WTC11 (cell line): ENCODE measurements at regions not wholly inside any gene's neighbourhood (a gene's known extent, or its start where the extent isn't known, plus 50 kb on each side); places are given as distances from the start of the nearest gene placed in this dataset.
A peak's percentile ranks its signal among the peaks of the same experiment; 100 is the strongest.

ENCODE experiments used
- ATAC-seq: fragments of 200-7000 bp; cut with Tn5 transposase; 2 replicates; pipeline ENCODE4 v1.10.0; 2021; ENCODE audit warnings: mild to moderate bottlenecking, moderate library complexity
- CTCF ChIA-PET: fragments of 300-600 bp; sonication (Branson Sonifier 250); formaldehyde crosslinking; loops from one replicate; lab custom pipeline; 2021; ENCODE audit warnings: antibody characterized with exemption; lab: Charles Lee
- POLR2A ChIA-PET: fragments of 350-600 bp; sonication (Branson Sonifier 250); formaldehyde crosslinking; loops from one replicate; lab custom pipeline; 2021; ENCODE audit warnings: antibody characterized with exemption; lab: Charles Lee
- DNase-seq: peaks from one replicate; pipeline ENCODE4 v3.0.0; 2021; ENCODE audit warnings: low spot score
- H3K27ac Mint-ChIP-seq: 2 replicates; pipeline ENCODE4 v1.8.0; 2021; ENCODE audit warnings: mixed read lengths
- H3K27me3 Mint-ChIP-seq: 2 replicates; pipeline ENCODE4 v1.8.0; 2021; ENCODE audit warnings: low read depth, mild to moderate bottlenecking, moderate library complexity, mixed read lengths
- H3K36me3 Mint-ChIP-seq: 2 replicates; pipeline ENCODE4 v1.8.0; 2021; ENCODE audit warnings: mixed read lengths
- H3K4me1 Mint-ChIP-seq: 2 replicates; pipeline ENCODE4 v1.8.0; 2022; ENCODE audit warnings: mixed read lengths
- H3K4me3 Mint-ChIP-seq: 2 replicates; pipeline ENCODE4 v1.8.0; 2021; ENCODE audit warnings: mild to moderate bottlenecking, moderate library complexity, mixed read lengths
- H3K9me3 Mint-ChIP-seq: 2 replicates; pipeline ENCODE4 v1.8.0; 2021; ENCODE audit warnings: mixed read lengths
- AR ChIP-seq: fragments of 250-450 bp; sonication (Bioruptor Pico); IDR thresholded peaks from 2 replicates; pipeline ENCODE4 v1.9.0; 2021; ENCODE audit warnings: mild to moderate bottlenecking
- ATF1 ChIP-seq: sonication (generic); formaldehyde crosslinking; IDR thresholded peaks from 2 replicates; pipeline ENCODE4 v1.8.1; 2023; ENCODE audit warnings: mild to moderate bottlenecking, moderate library complexity, missing genetic modification reagents
- ATF6 ChIP-seq: sonication (generic); formaldehyde crosslinking; IDR thresholded peaks from 2 replicates; pipeline ENCODE4 v1.8.1; 2023; ENCODE audit warnings: mild to moderate bottlenecking, missing genetic modification reagents
- E2F1 ChIP-seq: sonication (generic); formaldehyde crosslinking; IDR thresholded peaks from 2 replicates; pipeline ENCODE4 v1.8.0; 2022; ENCODE audit warnings: mild to moderate bottlenecking, missing genetic modification reagents
- E2F5 ChIP-seq: sonication (generic); formaldehyde crosslinking; IDR thresholded peaks from 2 replicates; pipeline ENCODE4 v1.8.1; 2022; ENCODE audit warnings: mild to moderate bottlenecking, moderate library complexity, missing genetic modification reagents
- EMX1 ChIP-seq: fragments of 250-450 bp; sonication (Bioruptor Pico); IDR thresholded peaks from 2 replicates; pipeline ENCODE4 v1.8.0; 2021; ENCODE audit warnings: mild to moderate bottlenecking
- FOXJ3 ChIP-seq: sonication (generic); formaldehyde crosslinking; IDR thresholded peaks from 2 replicates; pipeline ENCODE4 v1.9.0; 2021; ENCODE audit warnings: missing genetic modification reagents, mild to moderate bottlenecking, borderline replicate concordance
- FOXP4 ChIP-seq: sonication (generic); formaldehyde crosslinking; IDR thresholded peaks from 2 replicates; pipeline ENCODE4 v1.8.0; 2022; ENCODE audit warnings: mild to moderate bottlenecking, missing genetic modification reagents
- JUN ChIP-seq: sonication (generic); formaldehyde crosslinking; IDR thresholded peaks from 2 replicates; pipeline ENCODE4 v1.8.0; 2023; ENCODE audit warnings: mild to moderate bottlenecking, missing genetic modification reagents
- KAT7 ChIP-seq: sonication (generic); formaldehyde crosslinking; IDR thresholded peaks from 2 replicates; pipeline ENCODE4 v1.8.1; 2023; ENCODE audit warnings: missing genetic modification reagents, mild to moderate bottlenecking, borderline replicate concordance
- MXD4 ChIP-seq: fragments of 250-450 bp; sonication (Bioruptor Pico); IDR thresholded peaks from 2 replicates; pipeline ENCODE4 v1.8.0; 2021; ENCODE audit warnings: mild to moderate bottlenecking, moderate library complexity, borderline replicate concordance
- MYBL2 ChIP-seq: sonication (generic); formaldehyde crosslinking; IDR thresholded peaks from 2 replicates; pipeline ENCODE4 v1.8.1; 2023; ENCODE audit warnings: mild to moderate bottlenecking, moderate library complexity, missing genetic modification reagents
- NFE2L1 ChIP-seq: sonication (generic); formaldehyde crosslinking; IDR thresholded peaks from 2 replicates; pipeline ENCODE4 v1.8.1; 2023; ENCODE audit warnings: missing genetic modification reagents
- NR2C2 ChIP-seq: sonication (generic); formaldehyde crosslinking; IDR thresholded peaks from 2 replicates; pipeline ENCODE4 v1.8.0; 2022; ENCODE audit warnings: mild to moderate bottlenecking, missing genetic modification reagents
- NR3C1 ChIP-seq: sonication (generic); formaldehyde crosslinking; conservative IDR thresholded peaks from 2 replicates; pipeline ENCODE4 v1.8.1; 2023; ENCODE audit warnings: low read depth, mild to moderate bottlenecking, missing genetic modification reagents
- RORB ChIP-seq: fragments of 250-450 bp; sonication (Bioruptor Pico); IDR thresholded peaks from 2 replicates; pipeline ENCODE4 v1.9.0; 2021; ENCODE audit warnings: mild to moderate bottlenecking
- SMAD4 ChIP-seq: sonication (generic); formaldehyde crosslinking; IDR thresholded peaks from 2 replicates; pipeline ENCODE4 v1.8.0; 2022; ENCODE audit warnings: mild to moderate bottlenecking, missing genetic modification reagents
- ZBTB21 ChIP-seq: sonication (generic); formaldehyde crosslinking; IDR thresholded peaks from 2 replicates; pipeline ENCODE4 v1.8.1; 2023; ENCODE audit warnings: mild to moderate bottlenecking, missing genetic modification reagents, borderline replicate concordance
- ZNF121 ChIP-seq: sonication (generic); formaldehyde crosslinking; IDR thresholded peaks from 2 replicates; pipeline ENCODE4 v1.8.0; 2023; ENCODE audit warnings: missing genetic modification reagents
- ZNF232 ChIP-seq: sonication (generic); formaldehyde crosslinking; IDR thresholded peaks from 2 replicates; pipeline ENCODE4 v1.8.0; 2022; ENCODE audit warnings: mild to moderate bottlenecking, missing genetic modification reagents
- ZNF512 ChIP-seq: sonication (generic); formaldehyde crosslinking; IDR thresholded peaks from 2 replicates; pipeline ENCODE4 v1.8.1; 2022; ENCODE audit warnings: missing genetic modification reagents, borderline replicate concordance
- ZNF532 ChIP-seq: fragments of 250-450 bp; sonication (Bioruptor Pico); IDR thresholded peaks from 2 replicates; pipeline ENCODE4 v1.9.0; 2021; ENCODE audit warnings: mild to moderate bottlenecking, borderline replicate concordance

GRCh38 chr16:85500220-85500619, 112.9 kb upstream of the GSE1 start:
- H3K27me3 Mint-ChIP-seq, result no peaks in the 10 kb centered on the region
- H3K9me3 Mint-ChIP-seq, result no peaks in the 10 kb centered on the region
- POLR2A ChIA-PET, result no interaction called here
- ATAC-seq, result no peak
- H3K4me1 Mint-ChIP-seq, result no peaks in the 10 kb centered on the region
- H3K27ac Mint-ChIP-seq, result no peak overlapping the region
- no peak for TF ChIP-seq JUN (CRISPR knock-in tag)
- no peak for TF ChIP-seq ZNF232 (CRISPR knock-in tag)
- no peak for TF ChIP-seq EMX1 (CRISPR knock-in tag)
- no peak for TF ChIP-seq FOXP4 (CRISPR knock-in tag)
- TF ChIP-seq ZBTB21 (CRISPR knock-in tag), result no peak
- TF ChIP-seq ATF1 (CRISPR knock-in tag), result no peak
- no peak for TF ChIP-seq E2F1 (CRISPR knock-in tag)
- no peak for TF ChIP-seq KAT7
- TF ChIP-seq MXD4 (CRISPR knock-in tag), result no peak
- TF ChIP-seq NR2C2 (CRISPR knock-in tag), result no peak
- no peak for TF ChIP-seq NFE2L1 (CRISPR knock-in tag)
- no peak for TF ChIP-seq NR3C1 (CRISPR knock-in tag)
- no peak for TF ChIP-seq SMAD4
- no peak for TF ChIP-seq ZNF512 (CRISPR knock-in tag)
- TF ChIP-seq, all 79 proteins: peak for 0
- Mint-ChIP-seq H3K4me3 (no peak overlapping the region), H3K36me3 (no peaks in the 10 kb centered on the region)
- DNase-seq, result no peak
- CTCF ChIA-PET, result interaction anchor here (3.5 kb wide), 1 partner anchor 9 kb away, joined by 25 read pairs; no protein-coding TSS in a partner anchor

GRCh38 chr16:85501900-85502299, 111.2 kb upstream of the GSE1 start:
- Mint-ChIP-seq H3K9me3 (no peaks in the 10 kb centered on the region), H3K4me3 (no peak overlapping the region), H3K4me1 (peaks cover 10% of the 10 kb centered on the region), H3K27ac (peak overlapping the region; percentile 54; the same call in 1 of the 2 replicates), H3K27me3 (no peaks in the 10 kb centered on the region), H3K36me3 (no peaks in the 10 kb centered on the region)
- POLR2A ChIA-PET, result interaction anchor here (0.6 kb wide), 1 partner anchor 58 kb away, joined by 7 read pairs; no protein-coding TSS in a partner anchor
- no peak for ATAC-seq
- CTCF ChIA-PET, result interaction anchor here (0.6 to 3.5 kb wide), 8 partner anchors 9 to 852 kb away, joined by 3 to 25 read pairs (median 4); no protein-coding TSS in a partner anchor
- no peak for DNase-seq
- TF ChIP-seq MYBL2 (CRISPR knock-in tag), result no peak
- no peak for TF ChIP-seq FOXJ3
- no peak for TF ChIP-seq RORB
- no peak for TF ChIP-seq E2F5
- TF ChIP-seq ATF6, result no peak
- no peak for TF ChIP-seq ZNF532 (CRISPR knock-in tag)
- TF ChIP-seq ATF1 (CRISPR knock-in tag), result no peak
- no peak for TF ChIP-seq AR (CRISPR knock-in tag)
- no peak for TF ChIP-seq ZNF121
